ENCODE measurements at regions not wholly inside any gene's neighbourhood (a gene's known extent, or its start where the extent isn't known, plus 50 kb on each side); places are given as distances from the start of the nearest gene placed in this dataset.

DNA sequence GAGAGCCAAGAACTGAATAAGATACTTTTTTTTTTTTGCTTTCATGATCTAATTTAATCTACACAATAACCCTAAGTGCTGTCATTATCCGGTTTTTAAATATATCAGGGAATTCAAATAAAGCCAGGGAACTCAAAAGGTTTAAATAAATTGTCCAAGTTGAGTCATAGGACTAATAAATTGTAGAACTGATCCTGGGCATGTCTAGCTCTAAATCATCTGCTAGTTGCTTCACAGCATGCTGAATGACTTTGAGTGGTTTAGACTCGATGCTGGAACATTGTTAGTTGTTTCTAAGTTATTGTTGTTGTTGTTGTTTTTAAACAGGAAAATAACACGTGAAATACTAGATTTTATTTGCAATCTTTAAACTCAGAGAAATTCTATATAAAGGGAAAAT is 147.2 kb upstream of the HNMT start:
- TF ChIP-seq, protein P1, sequence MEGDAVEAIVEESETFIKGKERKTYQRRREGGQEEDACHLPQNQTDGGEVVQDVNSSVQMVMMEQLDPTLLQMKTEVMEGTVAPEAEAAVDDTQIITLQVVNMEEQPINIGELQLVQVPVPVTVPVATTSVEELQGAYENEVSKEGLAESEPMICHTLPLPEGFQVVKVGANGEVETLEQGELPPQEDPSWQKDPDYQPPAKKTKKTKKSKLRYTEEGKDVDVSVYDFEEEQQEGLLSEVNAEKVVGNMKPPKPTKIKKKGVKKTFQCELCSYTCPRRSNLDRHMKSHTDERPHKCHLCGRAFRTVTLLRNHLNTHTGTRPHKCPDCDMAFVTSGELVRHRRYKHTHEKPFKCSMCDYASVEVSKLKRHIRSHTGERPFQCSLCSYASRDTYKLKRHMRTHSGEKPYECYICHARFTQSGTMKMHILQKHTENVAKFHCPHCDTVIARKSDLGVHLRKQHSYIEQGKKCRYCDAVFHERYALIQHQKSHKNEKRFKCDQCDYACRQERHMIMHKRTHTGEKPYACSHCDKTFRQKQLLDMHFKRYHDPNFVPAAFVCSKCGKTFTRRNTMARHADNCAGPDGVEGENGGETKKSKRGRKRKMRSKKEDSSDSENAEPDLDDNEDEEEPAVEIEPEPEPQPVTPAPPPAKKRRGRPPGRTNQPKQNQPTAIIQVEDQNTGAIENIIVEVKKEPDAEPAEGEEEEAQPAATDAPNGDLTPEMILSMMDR (IDR thresholded peaks at IDR 0.05; ENCODE audit: low read depth, low read length) = no peak
- DNase-seq (ENCODE audit: low read depth in 1 of 2, low spot score in 1 of 2) = no peak
- H3K27me3 ChIP-seq = no peaks in the 10 kb centered on the region
- no peaks in the 10 kb centered on the region for H3K4me1 ChIP-seq (ENCODE audit: low read depth)
- H3K9me3 ChIP-seq (ENCODE audit: low read depth) = no peaks in the 10 kb centered on the region
- H3K27ac ChIP-seq = no peak overlapping the region
- H3K4me3 ChIP-seq = no peak overlapping the region
- H3K36me3 ChIP-seq = no peaks in the 10 kb centered on the region

DNA sequence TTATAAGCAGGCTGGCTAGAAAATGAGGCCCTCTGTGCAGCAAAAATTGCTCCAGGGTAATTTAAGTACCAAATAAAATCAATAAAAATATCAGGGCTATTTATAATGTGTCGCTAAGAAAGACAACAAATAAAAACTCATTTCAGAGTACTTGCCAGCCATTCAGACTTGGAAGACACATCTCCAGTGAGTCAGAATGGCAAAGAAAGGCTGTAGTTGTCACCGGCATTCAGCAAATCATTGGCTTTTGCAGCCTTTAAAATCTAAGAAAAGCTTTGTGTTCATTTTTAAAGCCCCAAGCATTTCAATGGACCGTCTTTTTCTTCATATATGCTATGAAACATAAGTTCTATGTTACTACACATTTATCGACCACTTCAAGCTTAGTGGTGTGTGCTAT is 141.1 kb upstream of the HNMT start:
- Histone ChIP-seq H3K9me3 (ENCODE audit: low read depth) (no peaks in the 10 kb centered on the region), H3K4me1 (ENCODE audit: low read depth) (no peaks in the 10 kb centered on the region), H3K27ac (no peak overlapping the region), H3K4me3 (no peak overlapping the region), H3K27me3 (no peaks in the 10 kb centered on the region), H3K36me3 (no peaks in the 10 kb centered on the region)
- TF ChIP-seq, protein P1 (IDR thresholded peaks at IDR 0.05; ENCODE audit: low read depth, low read length) = no peak
- DNase-seq (ENCODE audit: low read depth in 1 of 2, low spot score in 1 of 2) = no peak

DNA sequence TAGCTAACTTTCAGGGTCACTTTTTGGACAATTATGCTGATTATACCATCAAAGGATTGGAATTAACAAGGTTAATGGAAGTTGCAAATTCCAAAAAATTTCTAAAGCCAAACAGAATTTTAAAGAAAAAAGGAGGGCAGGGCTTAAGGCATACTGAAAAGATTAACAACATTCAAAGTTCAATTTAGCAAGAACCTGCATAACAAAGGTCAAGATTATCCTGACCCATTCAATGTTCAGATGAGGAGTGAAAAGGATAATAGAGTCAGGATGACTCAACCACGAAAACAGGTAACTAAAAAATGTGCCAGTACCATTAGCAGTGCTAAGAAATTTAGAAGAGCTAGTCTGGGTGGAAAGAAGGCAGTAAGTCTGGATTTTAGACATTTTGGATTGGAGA is 139.8 kb upstream of the HNMT start:
- TF ChIP-seq, protein P1 (IDR thresholded peaks at IDR 0.05; ENCODE audit: low read depth, low read length) = no peak
- no peaks in the 10 kb centered on the region for H3K4me1 ChIP-seq (ENCODE audit: low read depth)
- DNase-seq (ENCODE audit: low read depth in 1 of 2, low spot score in 1 of 2) = no peak
- no peak overlapping the region for H3K4me3 ChIP-seq
- H3K36me3 ChIP-seq = no peaks in the 10 kb centered on the region
- H3K27ac ChIP-seq = no peak overlapping the region
- H3K9me3 ChIP-seq (ENCODE audit: low read depth) = no peaks in the 10 kb centered on the region
- H3K27me3 ChIP-seq = no peaks in the 10 kb centered on the region

DNA sequence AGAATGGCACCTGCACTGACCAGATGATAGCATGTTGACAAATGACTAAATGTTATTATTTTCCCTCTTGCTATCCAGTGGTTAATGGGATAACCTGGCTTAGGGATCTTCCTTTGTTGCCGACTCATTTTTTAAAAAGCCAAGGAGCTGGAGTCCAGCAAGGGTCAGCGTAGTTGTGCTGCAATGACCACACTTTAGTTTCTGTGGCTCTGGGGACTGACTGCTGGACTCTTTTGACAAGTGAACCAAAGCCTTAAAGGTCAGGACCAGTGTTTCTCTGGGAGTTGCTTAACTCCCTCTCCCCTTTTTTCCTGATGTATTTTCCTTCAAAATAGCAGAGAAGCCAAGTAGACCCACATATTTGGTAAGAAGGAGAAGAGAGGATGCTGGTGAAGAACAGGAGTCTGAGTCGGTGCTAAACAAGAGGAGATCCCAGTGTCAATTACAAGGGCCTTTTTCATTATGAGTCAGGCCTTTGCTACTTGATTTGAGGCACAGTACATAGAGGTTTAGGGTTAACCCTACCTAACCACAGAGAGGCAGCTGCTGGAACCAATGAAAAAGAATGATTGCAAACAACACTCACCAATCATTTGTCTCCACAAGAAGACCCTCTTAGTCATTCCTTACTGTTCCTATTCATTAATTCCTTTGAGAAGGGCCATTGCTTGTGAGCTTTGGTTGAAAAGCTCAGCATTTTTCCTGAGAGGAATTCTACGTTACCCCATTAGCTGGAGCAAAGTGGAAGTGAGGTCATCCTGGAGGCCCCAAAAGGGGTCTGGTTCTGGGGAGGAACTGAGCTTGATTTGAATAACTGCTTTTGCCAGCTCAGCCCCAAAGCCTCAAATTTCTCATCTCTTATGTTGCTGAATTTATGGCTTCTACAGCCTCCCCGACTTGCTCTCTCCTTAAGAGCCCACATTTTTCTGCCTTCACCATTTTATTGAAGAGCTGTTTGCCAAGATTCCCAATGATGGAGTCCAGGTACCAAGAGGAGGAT is 137.6 kb upstream of the HNMT start:
- H3K9me3 ChIP-seq (ENCODE audit: low read depth) = no peaks in the 10 kb centered on the region

DNA sequence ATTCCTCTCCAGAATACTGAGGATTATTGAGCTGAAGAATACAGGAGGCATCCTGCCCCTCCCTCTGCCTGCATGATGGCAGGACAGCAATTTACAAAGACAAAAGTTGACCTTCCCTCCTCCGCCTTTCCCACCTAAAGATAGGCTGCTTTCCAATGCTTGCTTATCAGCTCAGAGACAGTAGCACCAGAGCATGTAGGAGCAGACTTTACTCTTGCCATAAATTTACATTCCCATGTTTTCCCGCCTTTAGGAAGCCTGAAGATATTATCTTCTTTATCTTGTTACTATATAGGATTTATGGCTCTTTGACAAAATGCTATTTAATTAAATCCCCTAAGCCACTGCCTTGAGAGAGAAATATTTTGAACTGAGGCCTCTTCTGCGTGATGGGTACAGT is 135.6 kb upstream of the HNMT start:
- no peaks in the 10 kb centered on the region for H3K27me3 ChIP-seq
- H3K9me3 ChIP-seq (ENCODE audit: low read depth) = no peaks in the 10 kb centered on the region
- TF ChIP-seq, protein P1 (IDR thresholded peaks at IDR 0.05; ENCODE audit: low read depth, low read length) = no peak
- DNase-seq (ENCODE audit: low read depth in 1 of 2, low spot score in 1 of 2) = no peak
- H3K36me3 ChIP-seq = no peaks in the 10 kb centered on the region
- no peak overlapping the region for H3K4me3 ChIP-seq
- H3K4me1 ChIP-seq (ENCODE audit: low read depth) = no peaks in the 10 kb centered on the region
- no peak overlapping the region for H3K27ac ChIP-seq

More for the DNA sequence above, 137.6 kb upstream of the HNMT start:
- Histone ChIP-seq H3K4me3 (no peak overlapping the region), H3K27ac (no peak overlapping the region), H3K36me3 (no peaks in the 10 kb centered on the region), H3K27me3 (no peaks in the 10 kb centered on the region), H3K4me1 (ENCODE audit: low read depth) (no peaks in the 10 kb centered on the region)
- TF ChIP-seq, protein P1 (IDR thresholded peaks at IDR 0.05; ENCODE audit: low read depth, low read length) = no peak
- DNase-seq (ENCODE audit: low read depth in 1 of 2, low spot score in 1 of 2) = no peak
